ENCODE measurements at regions not wholly inside any gene's neighbourhood (a gene's known extent, or its start where the extent isn't known, plus 50 kb on each side); places are given as distances from the start of the nearest gene placed in this dataset.
A peak's percentile ranks its signal among the peaks of the same experiment; 100 is the strongest.

- POLR2A ChIA-PET, result no interaction called here
- H3K27me3 Mint-ChIP-seq (ENCODE audit: insufficient read depth, unreplicated experiment), result peaks cover 9% of the 10 kb centered on the region
- H3K4me1 ChIP-seq, result no peaks in the 10 kb centered on the region
- BruUV-seq (replicated peaks), result no TSS peak
- intact Hi-C loops (cut with micrococcal nuclease; ENCODE audit: unreplicated experiment), result loop anchor here (1.0 kb wide), 3 partner anchors 106 to 641 kb away; no protein-coding TSS in a partner anchor
- CTCF ChIA-PET, result interaction anchor here (1.0 to 2.8 kb wide), 3 partner anchors 67 to 641 kb away, joined by 3 to 28 read pairs (median 5); no protein-coding TSS in a partner anchor
- H3K9me3 ChIP-seq, result no peaks in the 10 kb centered on the region
- peak; percentile 65 to 75 for DNase-seq
- no peaks in the 10 kb centered on the region for H3K9me3 Mint-ChIP-seq (ENCODE audit: unreplicated experiment)
- no peak overlapping the region for H3K4me3 ChIP-seq (ENCODE audit: low read depth, low read length)
- H3K4me3 Mint-ChIP-seq (ENCODE audit: unreplicated experiment), result no peak overlapping the region
- H3K36me3 ChIP-seq (ENCODE audit: control insufficient read depth, insufficient read depth, low read length), result no peaks in the 10 kb centered on the region
- H3K36me3 Mint-ChIP-seq (ENCODE audit: insufficient read depth, unreplicated experiment), result no peaks in the 10 kb centered on the region
- no peak overlapping the region for H3K27ac Mint-ChIP-seq (ENCODE audit: unreplicated experiment)
- H3K27me3 ChIP-seq (replicated peaks; ENCODE audit: control insufficient read depth, insufficient read depth, low read length), result no peaks in the 10 kb centered on the region
- no peaks in the 10 kb centered on the region for H3K4me1 Mint-ChIP-seq (ENCODE audit: low read depth, unreplicated experiment)
- TF ChIP-seq, protein P1, sequence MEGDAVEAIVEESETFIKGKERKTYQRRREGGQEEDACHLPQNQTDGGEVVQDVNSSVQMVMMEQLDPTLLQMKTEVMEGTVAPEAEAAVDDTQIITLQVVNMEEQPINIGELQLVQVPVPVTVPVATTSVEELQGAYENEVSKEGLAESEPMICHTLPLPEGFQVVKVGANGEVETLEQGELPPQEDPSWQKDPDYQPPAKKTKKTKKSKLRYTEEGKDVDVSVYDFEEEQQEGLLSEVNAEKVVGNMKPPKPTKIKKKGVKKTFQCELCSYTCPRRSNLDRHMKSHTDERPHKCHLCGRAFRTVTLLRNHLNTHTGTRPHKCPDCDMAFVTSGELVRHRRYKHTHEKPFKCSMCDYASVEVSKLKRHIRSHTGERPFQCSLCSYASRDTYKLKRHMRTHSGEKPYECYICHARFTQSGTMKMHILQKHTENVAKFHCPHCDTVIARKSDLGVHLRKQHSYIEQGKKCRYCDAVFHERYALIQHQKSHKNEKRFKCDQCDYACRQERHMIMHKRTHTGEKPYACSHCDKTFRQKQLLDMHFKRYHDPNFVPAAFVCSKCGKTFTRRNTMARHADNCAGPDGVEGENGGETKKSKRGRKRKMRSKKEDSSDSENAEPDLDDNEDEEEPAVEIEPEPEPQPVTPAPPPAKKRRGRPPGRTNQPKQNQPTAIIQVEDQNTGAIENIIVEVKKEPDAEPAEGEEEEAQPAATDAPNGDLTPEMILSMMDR (IDR thresholded peaks at IDR 0.05; ENCODE audit: insufficient read depth in 1 of 2, low read depth in 1 of 2, low read length in 1 of 2, severe bottlenecking in 1 of 2, unreplicated experiment in 1 of 2), result peak; percentile 89
These were observed 102.9 kb upstream of the SLC8A1 start for GRCh38 chr2:40554665-40555294.

DNA sequence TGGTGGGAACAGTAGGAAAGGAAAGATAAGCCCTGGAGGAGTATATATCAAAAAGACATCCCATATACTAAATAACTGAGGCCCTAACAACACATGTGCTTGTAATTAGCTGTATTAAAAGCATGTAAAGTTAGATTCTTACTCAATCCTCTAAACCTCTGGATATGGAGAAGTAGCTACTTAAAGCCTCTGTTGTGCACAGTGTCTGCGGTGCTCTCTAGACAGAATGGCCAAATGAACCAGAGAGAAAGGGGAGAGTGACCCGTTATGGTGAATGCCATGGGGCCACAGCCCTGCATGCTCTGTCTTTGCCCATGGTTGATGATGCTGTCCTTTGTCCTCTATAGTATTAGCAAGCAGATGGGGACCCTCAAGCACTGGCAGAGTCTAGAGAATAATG is 104.4 kb upstream of the SLC8A1 start:
- no peaks in the 10 kb centered on the region for H3K9me3 Mint-ChIP-seq (ENCODE audit: unreplicated experiment)
- Histone ChIP-seq H3K36me3 (ENCODE audit: control insufficient read depth, insufficient read depth, low read length) (no peaks in the 10 kb centered on the region), H3K27me3 (replicated peaks; ENCODE audit: control insufficient read depth, insufficient read depth, low read length) (no peaks in the 10 kb centered on the region), H3K4me3 (ENCODE audit: low read depth, low read length) (no peak overlapping the region), H3K4me1 (no peaks in the 10 kb centered on the region), H3K9me3 (no peaks in the 10 kb centered on the region)
- no TSS peak for BruUV-seq (replicated peaks)
- peaks cover 9% of the 10 kb centered on the region for H3K27me3 Mint-ChIP-seq (ENCODE audit: insufficient read depth, unreplicated experiment)
- H3K27ac Mint-ChIP-seq (ENCODE audit: unreplicated experiment), result no peak overlapping the region
- CTCF ChIA-PET, result interaction anchor here (0.8 to 2.8 kb wide), 2 partner anchors 312 to 643 kb away, joined by 3 to 28 read pairs; no protein-coding TSS in a partner anchor
- no peak for DNase-seq
- no peaks in the 10 kb centered on the region for H3K4me1 Mint-ChIP-seq (ENCODE audit: low read depth, unreplicated experiment)
- POLR2A ChIA-PET, result no interaction called here
- intact Hi-C loops (cut with micrococcal nuclease; ENCODE audit: unreplicated experiment), result no loop called here
- H3K4me3 Mint-ChIP-seq (ENCODE audit: unreplicated experiment), result no peak overlapping the region
- TF ChIP-seq, protein P1 (IDR thresholded peaks at IDR 0.05; ENCODE audit: insufficient read depth in 1 of 2, low read depth in 1 of 2, low read length in 1 of 2, severe bottlenecking in 1 of 2, unreplicated experiment in 1 of 2), result no peak
- no peaks in the 10 kb centered on the region for H3K36me3 Mint-ChIP-seq (ENCODE audit: insufficient read depth, unreplicated experiment)

DNA sequence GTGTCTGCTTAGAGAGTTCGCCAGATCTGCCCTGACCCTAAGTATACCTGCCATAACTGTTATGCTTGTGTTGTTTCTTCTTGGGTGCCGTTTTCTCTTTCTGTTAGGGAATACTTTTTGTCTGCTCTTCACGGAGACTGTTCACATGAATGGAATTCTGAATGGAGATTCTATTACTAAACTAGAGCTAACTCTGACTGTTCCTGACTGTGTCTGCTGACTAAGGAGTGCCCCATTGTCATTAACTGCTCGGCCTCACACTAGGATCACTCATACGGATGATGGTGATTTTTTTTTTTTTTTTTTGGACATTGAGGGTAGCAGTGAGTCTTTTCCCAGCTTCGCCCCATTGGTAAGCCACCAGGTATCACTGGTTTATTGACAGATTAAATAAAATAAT is 104.8 kb upstream of the SLC8A1 start:
- Histone ChIP-seq H3K27me3 (replicated peaks; ENCODE audit: control insufficient read depth, insufficient read depth, low read length) (no peaks in the 10 kb centered on the region), H3K36me3 (ENCODE audit: control insufficient read depth, insufficient read depth, low read length) (no peaks in the 10 kb centered on the region), H3K4me3 (ENCODE audit: low read depth, low read length) (no peak overlapping the region), H3K9me3 (no peaks in the 10 kb centered on the region), H3K4me1 (no peaks in the 10 kb centered on the region)
- intact Hi-C loops (cut with micrococcal nuclease; ENCODE audit: unreplicated experiment), result no loop called here
- Mint-ChIP-seq H3K36me3 (ENCODE audit: insufficient read depth, unreplicated experiment) (no peaks in the 10 kb centered on the region), H3K27ac (ENCODE audit: unreplicated experiment) (no peak overlapping the region), H3K4me1 (ENCODE audit: low read depth, unreplicated experiment) (no peaks in the 10 kb centered on the region), H3K27me3 (ENCODE audit: insufficient read depth, unreplicated experiment) (peaks cover 9% of the 10 kb centered on the region), H3K4me3 (ENCODE audit: unreplicated experiment) (no peak overlapping the region), H3K9me3 (ENCODE audit: unreplicated experiment) (no peaks in the 10 kb centered on the region)
- DNase-seq, result no peak
- TF ChIP-seq, protein P1 (IDR thresholded peaks at IDR 0.05; ENCODE audit: insufficient read depth in 1 of 2, low read depth in 1 of 2, low read length in 1 of 2, severe bottlenecking in 1 of 2, unreplicated experiment in 1 of 2), result no peak
- BruUV-seq (replicated peaks), result no TSS peak
- ChIA-PET POLR2A (no interaction called here), CTCF (interaction anchor here (0.8 to 2.8 kb wide), 2 partner anchors 312 to 643 kb away, joined by 3 to 28 read pairs; no protein-coding TSS in a partner anchor)
